Fibroblast of lung (primary cell): ENCODE measurements at regions not wholly inside any gene's neighbourhood (a gene's known extent, or its start where the extent isn't known, plus 50 kb on each side); places are given as distances from the start of the nearest gene placed in this dataset.

Experiments used
- EZH2 ChIP-seq: IDR thresholded peaks from 2 replicates; pipeline ENCODE4 v1.5.1; 2012; ENCODE audit warnings: low read length, control low read depth, mild to moderate bottlenecking; ENCODE audit errors: missing control alignments
- TF ChIP-seq, protein P1 (sequence below), 2 donors: IDR thresholded peaks in 1 of 2; conservative IDR thresholded peaks in 1 of 2; 1 replicate in 1 of 2; 2 replicates in 1 of 2; pipeline ENCODE4 v1.5.1; 2011 to 2012; ENCODE audit warnings: low read length in 2 of 2, control low read depth in 1 of 2, inconsistent platforms in 1 of 2, low read depth in 1 of 2, mild to moderate bottlenecking in 1 of 2

DNA sequence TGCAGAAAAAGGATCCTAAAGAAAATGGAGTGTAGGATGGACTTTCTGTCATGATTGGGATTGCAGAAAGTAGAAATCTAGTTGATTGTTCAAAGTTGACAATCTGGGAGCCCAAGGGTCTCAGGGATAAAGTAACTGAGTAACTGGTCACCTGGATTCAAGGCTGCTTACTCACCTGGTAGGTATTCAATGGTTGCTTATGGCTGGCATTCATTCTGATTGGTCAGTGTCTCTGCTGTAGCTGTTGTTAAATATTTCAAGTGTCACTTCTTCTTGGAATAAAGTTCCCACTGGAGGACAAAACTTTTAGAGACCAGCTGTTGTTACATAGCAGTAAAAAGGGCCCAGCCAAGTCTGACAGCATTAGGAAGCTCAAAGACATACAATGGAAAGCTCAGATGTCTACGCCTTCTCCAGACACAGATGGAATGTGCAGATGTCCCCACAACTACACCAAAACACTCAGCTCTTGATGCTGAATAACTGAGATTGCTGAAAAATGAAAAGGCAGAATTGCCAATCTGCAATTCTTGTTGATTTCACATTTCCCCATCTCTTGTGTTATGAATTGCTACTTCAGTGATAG lies 106.9 kb downstream of the ZNF467 start:
- TF ChIP-seq EZH2: no peak
- TF ChIP-seq, protein P1, sequence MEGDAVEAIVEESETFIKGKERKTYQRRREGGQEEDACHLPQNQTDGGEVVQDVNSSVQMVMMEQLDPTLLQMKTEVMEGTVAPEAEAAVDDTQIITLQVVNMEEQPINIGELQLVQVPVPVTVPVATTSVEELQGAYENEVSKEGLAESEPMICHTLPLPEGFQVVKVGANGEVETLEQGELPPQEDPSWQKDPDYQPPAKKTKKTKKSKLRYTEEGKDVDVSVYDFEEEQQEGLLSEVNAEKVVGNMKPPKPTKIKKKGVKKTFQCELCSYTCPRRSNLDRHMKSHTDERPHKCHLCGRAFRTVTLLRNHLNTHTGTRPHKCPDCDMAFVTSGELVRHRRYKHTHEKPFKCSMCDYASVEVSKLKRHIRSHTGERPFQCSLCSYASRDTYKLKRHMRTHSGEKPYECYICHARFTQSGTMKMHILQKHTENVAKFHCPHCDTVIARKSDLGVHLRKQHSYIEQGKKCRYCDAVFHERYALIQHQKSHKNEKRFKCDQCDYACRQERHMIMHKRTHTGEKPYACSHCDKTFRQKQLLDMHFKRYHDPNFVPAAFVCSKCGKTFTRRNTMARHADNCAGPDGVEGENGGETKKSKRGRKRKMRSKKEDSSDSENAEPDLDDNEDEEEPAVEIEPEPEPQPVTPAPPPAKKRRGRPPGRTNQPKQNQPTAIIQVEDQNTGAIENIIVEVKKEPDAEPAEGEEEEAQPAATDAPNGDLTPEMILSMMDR (conservative IDR thresholded peaks at IDR 0.05 in 1 of 2, IDR thresholded peaks at IDR 0.05 in 1 of 2; ENCODE audit: low read depth in 1 of 2, low read length in 2 of 2): no peak
